ENCODE measurements at regions not wholly inside any gene's neighbourhood (a gene's known extent, or its start where the extent isn't known, plus 50 kb on each side); places are given as distances from the start of the nearest gene placed in this dataset.

DNA sequence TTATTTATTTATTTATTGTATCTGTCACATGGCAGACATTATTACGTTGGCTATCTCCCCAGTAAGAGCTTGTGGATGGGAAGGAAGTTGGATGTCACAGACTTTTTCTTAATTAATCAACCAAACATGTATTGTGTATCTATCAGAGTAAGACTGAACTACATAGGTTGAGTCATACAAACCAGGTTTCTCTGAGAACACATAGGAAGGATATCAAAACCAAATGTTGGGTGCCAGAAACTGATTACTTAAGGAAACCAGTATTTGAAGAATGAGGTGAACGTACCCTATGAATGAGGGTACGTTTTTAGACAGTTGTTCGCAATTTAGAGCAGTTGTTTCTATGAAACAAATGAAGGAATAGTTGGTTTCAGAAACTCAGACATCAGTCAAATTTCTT lies 136.4 kb downstream of the SLC17A6 start:
- TF ChIP-seq, protein P1, sequence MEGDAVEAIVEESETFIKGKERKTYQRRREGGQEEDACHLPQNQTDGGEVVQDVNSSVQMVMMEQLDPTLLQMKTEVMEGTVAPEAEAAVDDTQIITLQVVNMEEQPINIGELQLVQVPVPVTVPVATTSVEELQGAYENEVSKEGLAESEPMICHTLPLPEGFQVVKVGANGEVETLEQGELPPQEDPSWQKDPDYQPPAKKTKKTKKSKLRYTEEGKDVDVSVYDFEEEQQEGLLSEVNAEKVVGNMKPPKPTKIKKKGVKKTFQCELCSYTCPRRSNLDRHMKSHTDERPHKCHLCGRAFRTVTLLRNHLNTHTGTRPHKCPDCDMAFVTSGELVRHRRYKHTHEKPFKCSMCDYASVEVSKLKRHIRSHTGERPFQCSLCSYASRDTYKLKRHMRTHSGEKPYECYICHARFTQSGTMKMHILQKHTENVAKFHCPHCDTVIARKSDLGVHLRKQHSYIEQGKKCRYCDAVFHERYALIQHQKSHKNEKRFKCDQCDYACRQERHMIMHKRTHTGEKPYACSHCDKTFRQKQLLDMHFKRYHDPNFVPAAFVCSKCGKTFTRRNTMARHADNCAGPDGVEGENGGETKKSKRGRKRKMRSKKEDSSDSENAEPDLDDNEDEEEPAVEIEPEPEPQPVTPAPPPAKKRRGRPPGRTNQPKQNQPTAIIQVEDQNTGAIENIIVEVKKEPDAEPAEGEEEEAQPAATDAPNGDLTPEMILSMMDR (conservative IDR thresholded peaks at IDR 0.05 in 1 of 2, IDR thresholded peaks at IDR 0.05 in 1 of 2; ENCODE audit: low read depth in 1 of 2, low read length in 2 of 2), result no peak
- TF ChIP-seq EZH2 (IDR thresholded peaks at IDR 0.05; ENCODE audit: low read length, missing control alignments), result no peak

Data from fibroblast of lung (primary cell).